HepG2 (cell line): ENCODE measurements at regions not wholly inside any gene's neighbourhood (a gene's known extent, or its start where the extent isn't known, plus 50 kb on each side); places are given as distances from the start of the nearest gene placed in this dataset.

Experiments
- BRD4 ChIP-seq: sonication (generic); formaldehyde crosslinking; IDR thresholded peaks from 2 replicates; pipeline ENCODE4 v1.4.0; 2020; ENCODE audit warnings: missing genetic modification reagents
- CENPT ChIP-seq: sonication (generic); formaldehyde crosslinking; IDR thresholded peaks from 2 replicates; pipeline ENCODE4 v1.8.0; 2022; ENCODE audit warnings: low read depth, mild to moderate bottlenecking, moderate library complexity, missing genetic modification reagents
- HNRNPUL1 ChIP-seq: fragments of 200-400 bp; formaldehyde crosslinking; IDR thresholded peaks from 2 replicates; pipeline ENCODE4 v1.6.1; 2017; ENCODE audit warnings: low read depth, mild to moderate bottlenecking, low read length, moderate library complexity
- IRF2 ChIP-seq: IDR thresholded peaks from 2 replicates; pipeline ENCODE4 v1.6.1; 2018; ENCODE audit warnings: missing genetic modification reagents, missing compliant biosample characterization
- MED1 ChIP-seq: sonication (generic); formaldehyde crosslinking; IDR thresholded peaks from 2 replicates; pipeline ENCODE4 v1.4.0; 2020; ENCODE audit warnings: missing genetic modification reagents
- MIXL1 ChIP-seq: IDR thresholded peaks from 2 replicates; pipeline ENCODE4 v1.6.1; 2016
- MLX ChIP-seq: IDR thresholded peaks from 2 replicates; pipeline ENCODE4 v1.6.1; 2016
- MTA1 ChIP-seq: sonication (generic); formaldehyde crosslinking; IDR thresholded peaks from 2 replicates; pipeline ENCODE4 v1.4.0; 2020; ENCODE audit warnings: missing genetic modification reagents, mild to moderate bottlenecking, borderline replicate concordance
- MTF1 ChIP-seq: sonication (generic); formaldehyde crosslinking; IDR thresholded peaks from 2 replicates; pipeline ENCODE4 v1.5.0; 2020; ENCODE audit warnings: missing genetic modification reagents
- NR2F1 ChIP-seq, 2 experiments: fragments of 450-650 bp in 1 of 2; formaldehyde crosslinking in 1 of 2; IDR thresholded peaks; 2 replicates each; pipeline versions ENCODE4 v1.5.0 to v1.6.1; 2016 to 2020; ENCODE audit warnings: mild to moderate bottlenecking in 1 of 2, missing compliant biosample characterization in 1 of 2, missing genetic modification reagents in 1 of 2, moderate library complexity in 1 of 2
- PBX2 ChIP-seq: IDR thresholded peaks from 2 replicates; pipeline ENCODE4 v1.6.1; 2016; ENCODE audit warnings: control low read depth
- POGK ChIP-seq: sonication (generic); formaldehyde crosslinking; conservative IDR thresholded peaks from 2 replicates; pipeline ENCODE4 v1.8.0; 2022; ENCODE audit warnings: mild to moderate bottlenecking, moderate library complexity, missing genetic modification reagents
- RAD51 ChIP-seq: fragments of 450-650 bp; IDR thresholded peaks from 2 replicates; pipeline ENCODE4 v1.6.1; 2016; ENCODE audit warnings: borderline replicate concordance
- SKIL ChIP-seq: sonication (generic); formaldehyde crosslinking; IDR thresholded peaks from 2 replicates; pipeline ENCODE4 v1.8.0; 2022; ENCODE audit warnings: missing genetic modification reagents, mild to moderate bottlenecking, moderate library complexity, borderline replicate concordance
- SP4 ChIP-seq: sonication (generic); formaldehyde crosslinking; IDR thresholded peaks from 2 replicates; pipeline ENCODE4 v1.8.1; 2023; ENCODE audit warnings: mild to moderate bottlenecking, missing genetic modification reagents
- ZC3H13 ChIP-seq: sonication (generic); formaldehyde crosslinking; IDR thresholded peaks from 2 replicates; pipeline ENCODE4 v1.8.1; 2023; ENCODE audit warnings: mild to moderate bottlenecking, missing genetic modification reagents, moderate library complexity
- ZGPAT ChIP-seq: IDR thresholded peaks from 2 replicates; pipeline ENCODE4 v1.6.1; 2016; ENCODE audit warnings: mild to moderate bottlenecking
- ZNF281 ChIP-seq: sonication (generic); formaldehyde crosslinking; IDR thresholded peaks from 2 replicates; pipeline ENCODE4 v1.4.0; 2020; ENCODE audit warnings: missing genetic modification reagents, borderline replicate concordance
- ZNF292 ChIP-seq: sonication (generic); formaldehyde crosslinking; IDR thresholded peaks from 2 replicates; pipeline ENCODE4 v1.8.1; 2022; ENCODE audit warnings: mild to moderate bottlenecking, low read depth, missing genetic modification reagents, borderline replicate concordance
- ZNF44 ChIP-seq: sonication (generic); formaldehyde crosslinking; IDR thresholded peaks from 2 replicates; pipeline ENCODE4 v1.5.1; 2020; ENCODE audit warnings: mild to moderate bottlenecking, missing genetic modification reagents
- ZNF484 ChIP-seq: sonication (generic); formaldehyde crosslinking; IDR thresholded peaks from 2 replicates; pipeline ENCODE4 v1.5.1; 2020; ENCODE audit warnings: mild to moderate bottlenecking, low read depth, missing genetic modification reagents, borderline replicate concordance
- ZSCAN29 ChIP-seq: sonication (generic); formaldehyde crosslinking; conservative IDR thresholded peaks from 2 replicates; pipeline ENCODE4 v1.4.0; 2020; ENCODE audit warnings: mild to moderate bottlenecking, missing genetic modification reagents

- TF ChIP-seq ZNF44 (CRISPR knock-in tag) = no peak
- peak; percentile 58; the same call in 1 of the 2 replicates for TF ChIP-seq ZNF281 (CRISPR knock-in tag)
- no peak for TF ChIP-seq SP4 (CRISPR knock-in tag)
- peak; percentile 99 for TF ChIP-seq MLX (CRISPR knock-in tag)
- TF ChIP-seq SKIL (CRISPR knock-in tag) = no peak
- peak; percentile 52; the same call in 1 of the 2 replicates for TF ChIP-seq MIXL1
- TF ChIP-seq MTF1 (CRISPR knock-in tag) = no peak
- no peak for TF ChIP-seq MTA1 (CRISPR knock-in tag)
- no peak for TF ChIP-seq ZSCAN29 (CRISPR knock-in tag)
- no peak for TF ChIP-seq PBX2 (CRISPR knock-in tag)
- TF ChIP-seq ZNF484 (CRISPR knock-in tag) = no peak
- TF ChIP-seq MED1 (CRISPR knock-in tag) = peak; percentile 84
- no peak for TF ChIP-seq RAD51
- TF ChIP-seq ZC3H13 = no peak
- no peak for TF ChIP-seq BRD4 (CRISPR knock-in tag)
- TF ChIP-seq HNRNPUL1 = no peak
- TF ChIP-seq CENPT (CRISPR knock-in tag) = no peak
- peak; percentile 74 for TF ChIP-seq ZGPAT
- peak; percentile 77; the same call in 1 of the 2 replicates for TF ChIP-seq POGK
- no peak for TF ChIP-seq NR2F1 (CRISPR knock-in tag; IDR thresholded peaks at IDR 0.05)
- peak; percentile 75; the same call in 1 of the 2 replicates for TF ChIP-seq ZNF292 (CRISPR knock-in tag)
- TF ChIP-seq IRF2 (CRISPR knock-in tag) = peak; percentile 69; the same call in 1 of the 2 replicates
Observed at GRCh38 chr7:41316410-41316809, 386.5 kb downstream of the INHBA start (continued).
